Adrenal gland (tissue), 9 donors: ENCODE measurements at regions not wholly inside any gene's neighbourhood (a gene's known extent, or its start where the extent isn't known, plus 50 kb on each side); places are given as distances from the start of the nearest gene placed in this dataset.
"Not testable (repeated sequence)": the region's sequence is repeated elsewhere in the genome, so short reads cannot be mapped to it uniquely, and the experiment has no call there.

Source experiments
- DNase-seq, 7 donors: peaks; one replicate each; pipeline ENCODE4 v3.0.0-alpha.2; 2019 to 2020
- H3K27ac ChIP-seq, 5 donors: fragments of 200-600 bp; sonication (generic) in 4 of 5; 1 replicate in 3 of 5; 2 replicates in 2 of 5; pipeline versions ENCODE4 v1.5.1 to v1.8.0; 2016 to 2020; ENCODE audit warnings: mild to moderate bottlenecking in 1 of 5
- H3K27me3 ChIP-seq: fragments of 200-600 bp; 2 replicates; pipeline ENCODE4 v1.8.0; 2021
- H3K36me3 ChIP-seq, 2 donors: fragments of 200-600 bp; replicated peaks in 1 of 2; 1 replicate in 1 of 2; 2 replicates in 1 of 2; pipeline versions ENCODE4 v1.5.1 to v1.8.0; 2018 to 2022
- H3K4me1 ChIP-seq, 2 donors: fragments of 200-600 bp; replicated peaks in 1 of 2; 1 replicate in 1 of 2; 2 replicates in 1 of 2; pipeline versions ENCODE4 v1.5.1 to v1.8.0; 2018 to 2021
- H3K4me3 ChIP-seq, 4 donors: fragments of 200-600 bp; sonication (generic) in 3 of 4; one replicate each; pipeline ENCODE4 v1.5.1; 2016 to 2018
- H3K9me3 ChIP-seq, 3 donors: fragments of 200-600 bp; sonication (generic) in 1 of 3; replicated peaks in 1 of 3; 1 replicate in 2 of 3; 2 replicates in 1 of 3; pipeline versions ENCODE4 v1.5.1 to v1.8.0; 2016 to 2021
- POLR2A ChIP-seq, 2 donors: fragments of 450-650 bp; IDR thresholded peaks; one replicate each; pipeline ENCODE4 v1.6.1; 2017; ENCODE audit warnings: antibody characterized with exemption in 2 of 2, mild to moderate bottlenecking in 2 of 2, moderate library complexity in 1 of 2
- WGBS, 4 donors: extraction: QIAGEN DNeasy Blood & Tissue Kit in 2 of 4; methylation state at CpG; one replicate each; pipeline versions ENCODE4 v1.1.5 to v1.1.7; 2013 to 2017; 5-methylcytosine and 5-hydroxymethylcytosine counted together
- intact Hi-C, 2 donors: fragments of 100-400 bp; cut with DNase I; formaldehyde crosslinking; loops; one replicate each; pipeline versions ENCODE4 v1.14.1 to v1.15.0; 2022 to 2023
- TF ChIP-seq, protein P1 (sequence below), 6 experiments: fragments of 450-650 bp in 4 of 6; fragments of 200-600 bp in 2 of 6; sonication (generic) in 1 of 6; IDR thresholded peaks; 1 replicate in 5 of 6; 2 replicates in 1 of 6; pipeline versions ENCODE4 v1.5.1 to v1.8.0; 2016 to 2021; ENCODE audit warnings: antibody characterized with exemption in 6 of 6, mild to moderate bottlenecking in 2 of 6, moderate library complexity in 1 of 6
- donor health status: healthy with polysubstance abuse.
- donor health status: Bipolar disorder and iron deficiency.
- donor health status: DM: yes; HTN: yes; CAD: no.
- donor health status: DM: no; HTN: no; CAD: no.
- donor health status: DM: no; HTN: no; CAD: no.

- TF ChIP-seq POLR2A (IDR thresholded peaks at IDR 0.05) = no peak
- TF ChIP-seq, protein P1, sequence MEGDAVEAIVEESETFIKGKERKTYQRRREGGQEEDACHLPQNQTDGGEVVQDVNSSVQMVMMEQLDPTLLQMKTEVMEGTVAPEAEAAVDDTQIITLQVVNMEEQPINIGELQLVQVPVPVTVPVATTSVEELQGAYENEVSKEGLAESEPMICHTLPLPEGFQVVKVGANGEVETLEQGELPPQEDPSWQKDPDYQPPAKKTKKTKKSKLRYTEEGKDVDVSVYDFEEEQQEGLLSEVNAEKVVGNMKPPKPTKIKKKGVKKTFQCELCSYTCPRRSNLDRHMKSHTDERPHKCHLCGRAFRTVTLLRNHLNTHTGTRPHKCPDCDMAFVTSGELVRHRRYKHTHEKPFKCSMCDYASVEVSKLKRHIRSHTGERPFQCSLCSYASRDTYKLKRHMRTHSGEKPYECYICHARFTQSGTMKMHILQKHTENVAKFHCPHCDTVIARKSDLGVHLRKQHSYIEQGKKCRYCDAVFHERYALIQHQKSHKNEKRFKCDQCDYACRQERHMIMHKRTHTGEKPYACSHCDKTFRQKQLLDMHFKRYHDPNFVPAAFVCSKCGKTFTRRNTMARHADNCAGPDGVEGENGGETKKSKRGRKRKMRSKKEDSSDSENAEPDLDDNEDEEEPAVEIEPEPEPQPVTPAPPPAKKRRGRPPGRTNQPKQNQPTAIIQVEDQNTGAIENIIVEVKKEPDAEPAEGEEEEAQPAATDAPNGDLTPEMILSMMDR (IDR thresholded peaks at IDR 0.05) = no peak
- Histone ChIP-seq H3K27ac (no peak overlapping the region), H3K4me1 (no peaks in the 10 kb centered on the region), H3K27me3 (no peaks in the 10 kb centered on the region), H3K36me3 (no peaks in the 10 kb centered on the region), H3K9me3 (no peaks in the 10 kb centered on the region), H3K4me3 (no peak overlapping the region)
- intact Hi-C loops = no loop called here
- DNase-seq = no peak
- 77 to 88% (median 83%) methylated on average over 6 of the region's 6 CpGs for WGBS, 4 donors
These were observed 250.6 kb downstream of the USP46 start for GRCh38 chr4:52408471-52408870.

DNA sequence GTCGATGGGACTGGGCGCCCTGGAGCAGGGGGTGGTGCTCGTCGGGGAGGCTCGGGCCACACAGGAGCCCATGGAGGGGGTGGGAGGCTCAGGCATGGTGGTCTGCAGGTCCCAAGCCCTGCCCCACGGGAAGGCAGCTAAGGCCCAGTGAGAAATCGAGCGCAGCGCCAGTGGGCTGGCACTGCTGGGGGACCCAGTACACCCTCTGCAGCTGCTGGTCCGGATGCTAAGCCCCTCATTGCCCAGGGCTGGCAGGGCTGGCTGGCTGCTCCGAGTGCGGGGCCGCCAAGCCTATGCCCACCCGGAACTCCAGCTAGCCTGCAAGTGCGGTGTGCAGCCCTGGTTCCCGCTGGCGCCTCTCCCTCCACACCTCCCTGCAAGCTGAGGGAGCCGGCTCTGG, 249.3 kb downstream of the USP46 start:
- intact Hi-C loops, H3K4me3 ChIP-seq, DNase-seq, H3K27ac ChIP-seq, H3K36me3 ChIP-seq, H3K27me3 ChIP-seq, H3K4me1 ChIP-seq, H3K9me3 ChIP-seq: not testable (repeated sequence)
- 92 to 96% (median 94%) methylated on average over 8 to 18 of the region's 18 CpGs for WGBS, 4 donors

DNA sequence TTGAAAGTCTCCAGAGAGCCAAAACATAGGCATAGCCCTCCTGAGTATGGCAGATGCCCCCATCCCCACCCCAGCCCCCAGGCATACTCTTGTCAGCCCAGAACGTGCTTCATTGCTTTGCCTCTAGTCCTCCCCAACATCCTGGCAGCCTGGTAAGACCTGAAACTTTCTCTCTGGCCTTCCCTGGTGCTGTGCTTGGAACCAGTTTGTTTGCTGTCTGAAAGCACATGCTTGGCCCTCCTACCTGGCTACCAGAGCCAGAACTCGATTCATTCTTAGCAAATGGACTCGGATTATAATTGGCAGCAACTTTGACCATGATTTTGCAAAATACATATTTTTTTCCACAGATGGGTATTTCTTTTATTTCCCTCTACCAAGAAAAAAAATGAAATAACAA, 248.1 kb downstream of the USP46 start:
- Histone ChIP-seq H3K9me3 (no peaks in the 10 kb centered on the region), H3K4me1 (no peaks in the 10 kb centered on the region), H3K27ac (no peak overlapping the region), H3K36me3 (no peaks in the 10 kb centered on the region), H3K4me3 (no peak overlapping the region), H3K27me3 (no peaks in the 10 kb centered on the region)
- 70 to 78% (median 74%) methylated on average over 3 of the region's 3 CpGs for WGBS, 4 donors
- intact Hi-C loops = no loop called here
- DNase-seq = no peak
- TF ChIP-seq POLR2A (IDR thresholded peaks at IDR 0.05) = no peak
- TF ChIP-seq, protein P1 (IDR thresholded peaks at IDR 0.05) = no peak

- Histone ChIP-seq H3K27me3 (no peaks in the 10 kb centered on the region), H3K27ac (no peak overlapping the region), H3K4me3 (no peak overlapping the region), H3K9me3 (no peaks in the 10 kb centered on the region), H3K4me1 (no peaks in the 10 kb centered on the region), H3K36me3 (no peaks in the 10 kb centered on the region)
- no peak for DNase-seq
- 86 to 93% (median 91%) methylated on average over 3 to 5 of the region's 5 CpGs for WGBS, 4 donors
- intact Hi-C loops = no loop called here
- TF ChIP-seq, protein P1 (IDR thresholded peaks at IDR 0.05) = no peak
- no peak for TF ChIP-seq POLR2A (IDR thresholded peaks at IDR 0.05)
These were observed 238.8 kb downstream of the USP46 start for GRCh38 chr4:52420330-52420729.

- no peaks in the 10 kb centered on the region for H3K4me1 ChIP-seq
- no peak for TF ChIP-seq POLR2A (IDR thresholded peaks at IDR 0.05)
- TF ChIP-seq, protein P1 (IDR thresholded peaks at IDR 0.05) = no peak
- H3K9me3 ChIP-seq = no peaks in the 10 kb centered on the region
- intact Hi-C loops = no loop called here
- H3K36me3 ChIP-seq = no peaks in the 10 kb centered on the region
- H3K27me3 ChIP-seq = no peaks in the 10 kb centered on the region
- peak in 3 of 7 donors; percentile 1 to 53 (median 19) for DNase-seq
- H3K27ac ChIP-seq = no peak overlapping the region
- no peak overlapping the region for H3K4me3 ChIP-seq
These were observed 237.3 kb downstream of the USP46 start for GRCh38 chr4:52421811-52422213.
